H9 (cell line): ENCODE measurements at regions not wholly inside any gene's neighbourhood (a gene's known extent, or its start where the extent isn't known, plus 50 kb on each side); places are given as distances from the start of the nearest gene placed in this dataset.

Source experiments
- DNase-seq: peaks from one replicate; pipeline ENCODE4 v3.0.0-alpha.2; 2017
- H2AFZ ChIP-seq: one replicate; pipeline ENCODE4 v1.6.1; 2013; ENCODE audit warnings: mild to moderate bottlenecking, low read length, control low read depth, moderate library complexity
- H2AK5ac ChIP-seq: 2 replicates; pipeline ENCODE4 v1.6.1; 2013; ENCODE audit warnings: low read length, control low read depth, mixed read lengths; ENCODE audit not compliant: insufficient read length
- H2BK120ac ChIP-seq: one replicate; pipeline ENCODE4 v1.6.1; 2013; ENCODE audit warnings: low read depth, mild to moderate bottlenecking, low read length, control low read depth, inconsistent platforms; ENCODE audit not compliant: poor library complexity, severe bottlenecking
- H2BK12ac ChIP-seq: 2 replicates; pipeline ENCODE4 v1.6.1; 2013; ENCODE audit warnings: low read length, control low read depth, mixed read lengths, low read depth; ENCODE audit not compliant: insufficient read length
- H2BK15ac ChIP-seq: 2 replicates; pipeline ENCODE4 v1.6.1; 2013; ENCODE audit warnings: low read depth, low read length, control low read depth
- H2BK20ac ChIP-seq: one replicate; pipeline ENCODE4 v1.6.1; 2013; ENCODE audit warnings: low read depth, mild to moderate bottlenecking, low read length, control low read depth, inconsistent platforms; ENCODE audit not compliant: poor library complexity, severe bottlenecking
- H2BK5ac ChIP-seq: 2 replicates; pipeline ENCODE4 v1.6.1; 2013; ENCODE audit warnings: low read length, control low read depth, mixed read lengths; ENCODE audit not compliant: insufficient read length
- H3K14ac ChIP-seq: 2 replicates; pipeline ENCODE4 v1.6.1; 2013; ENCODE audit warnings: low read length, control low read depth; ENCODE audit not compliant: insufficient read depth
- H3K18ac ChIP-seq: 2 replicates; pipeline ENCODE4 v1.6.1; 2013; ENCODE audit warnings: low read depth, mild to moderate bottlenecking, mixed read lengths, low read length, control low read depth; ENCODE audit not compliant: insufficient read length
- H3K23ac ChIP-seq: 2 replicates; pipeline ENCODE4 v1.6.1; 2013; ENCODE audit warnings: low read length, control low read depth, mixed read lengths, low read depth; ENCODE audit not compliant: insufficient read length
- H3K23me2 ChIP-seq: 2 replicates; pipeline ENCODE4 v1.6.1; 2013; ENCODE audit warnings: low read depth, mild to moderate bottlenecking, mixed read lengths, low read length, control low read depth; ENCODE audit not compliant: insufficient read length, poor library complexity, severe bottlenecking
- H3K27ac ChIP-seq: 2 replicates; pipeline ENCODE4 v1.5.1; 2013; ENCODE audit warnings: low read length, control low read depth, mixed read lengths, low read depth; ENCODE audit not compliant: insufficient read length
- H3K27me3 ChIP-seq: 2 replicates; pipeline ENCODE4 v1.6.1; 2013; ENCODE audit warnings: low read length, control low read depth, inconsistent platforms; ENCODE audit not compliant: insufficient read depth
- H3K4ac ChIP-seq: 2 replicates; pipeline ENCODE4 v1.6.1; 2013; ENCODE audit warnings: low read depth, mild to moderate bottlenecking, control low read depth, inconsistent platforms, low read length, moderate library complexity
- H3K4me1 ChIP-seq: 2 replicates; pipeline ENCODE4 v1.6.1; 2013; ENCODE audit warnings: low read length, control low read depth, inconsistent platforms; ENCODE audit not compliant: insufficient read depth
- H3K4me2 ChIP-seq: 2 replicates; pipeline ENCODE4 v1.6.1; 2013; ENCODE audit warnings: low read length, control low read depth, mixed read lengths; ENCODE audit not compliant: insufficient read length, insufficient read depth
- H3K56ac ChIP-seq: 2 replicates; pipeline ENCODE4 v1.6.1; 2013; ENCODE audit warnings: low read depth, mild to moderate bottlenecking, mixed read lengths, low read length, control low read depth; ENCODE audit not compliant: insufficient read length
- H3K79me1 ChIP-seq: 2 replicates; pipeline ENCODE4 v1.6.1; 2013; ENCODE audit warnings: low read depth, mild to moderate bottlenecking, moderate library complexity, low read length, control low read depth, inconsistent platforms; ENCODE audit not compliant: insufficient read depth, poor library complexity, severe bottlenecking
- H3K79me2 ChIP-seq: 2 replicates; pipeline ENCODE4 v1.6.1; 2013; ENCODE audit warnings: low read length, control low read depth, inconsistent platforms; ENCODE audit not compliant: insufficient read depth
- H3K9ac ChIP-seq: 2 replicates; pipeline ENCODE4 v1.6.1; 2013; ENCODE audit warnings: low read length, control low read depth, mixed read lengths; ENCODE audit not compliant: insufficient read length; ENCODE audit errors: extremely low read depth
- H3K9me3 ChIP-seq: one replicate; pipeline ENCODE4 v1.6.1; 2013; ENCODE audit warnings: low read depth, low read length, inconsistent platforms; ENCODE audit not compliant: control insufficient read depth
- H3T11ph ChIP-seq: one replicate; pipeline ENCODE4 v1.6.1; 2013; ENCODE audit warnings: mild to moderate bottlenecking, low read length, control low read depth, inconsistent platforms
- H4K20me1 ChIP-seq: one replicate; pipeline ENCODE4 v1.6.1; 2013; ENCODE audit not compliant: control insufficient read depth, insufficient read length, insufficient read depth
- H4K5ac ChIP-seq: 2 replicates; pipeline ENCODE4 v1.6.1; 2013; ENCODE audit warnings: low read depth, mild to moderate bottlenecking, mixed read lengths, low read length, control low read depth; ENCODE audit not compliant: insufficient read length
- H4K8ac ChIP-seq: replicated peaks from 2 replicates; pipeline ENCODE4 v1.6.1; 2013; ENCODE audit warnings: low read length, control low read depth, mixed read lengths, low read depth; ENCODE audit not compliant: insufficient read length
- H4K91ac ChIP-seq: 2 replicates; pipeline ENCODE4 v1.6.1; 2013; ENCODE audit warnings: low read depth, mild to moderate bottlenecking, moderate library complexity, mixed read lengths, low read length, control low read depth; ENCODE audit not compliant: insufficient read length
- H3K27ac Mint-ChIP-seq, 3 experiments: 2 replicates in 2 of 3; 3 replicates in 1 of 3; pipeline ENCODE4 v1.8.0; 2020 to 2021; ENCODE audit warnings: mixed read lengths in 3 of 3, mild to moderate bottlenecking in 1 of 3, moderate library complexity in 1 of 3
- H3K27me3 Mint-ChIP-seq: 2 replicates; pipeline ENCODE4 v1.8.0; 2021; ENCODE audit warnings: low read depth, mild to moderate bottlenecking, moderate library complexity, mixed read lengths
- H3K36me3 Mint-ChIP-seq, 3 experiments: 2 replicates in 2 of 3; 3 replicates in 1 of 3; pipeline ENCODE4 v1.8.0; 2020 to 2021; ENCODE audit warnings: low read depth in 3 of 3, mixed read lengths in 3 of 3; ENCODE audit not compliant: insufficient read depth in 1 of 3
- H3K4me1 Mint-ChIP-seq, 2 experiments: 2 replicates each; pipeline ENCODE4 v1.8.0; 2020; ENCODE audit warnings: mixed read lengths in 2 of 2
- H3K4me3 Mint-ChIP-seq, 2 experiments: 2 replicates in 1 of 2; 3 replicates in 1 of 2; pipeline ENCODE4 v1.8.0; 2020 to 2021; ENCODE audit warnings: mild to moderate bottlenecking in 2 of 2, mixed read lengths in 2 of 2, moderate library complexity in 1 of 2
- H3K9me3 Mint-ChIP-seq, 2 experiments: 2 replicates in 1 of 2; 3 replicates in 1 of 2; pipeline ENCODE4 v1.8.0; 2020; ENCODE audit warnings: mild to moderate bottlenecking in 2 of 2, mixed read lengths in 2 of 2, moderate library complexity in 1 of 2
- WGBS: extraction: QIAGEN DNeasy Blood & Tissue Kit; methylation state at CpG from one replicate; pipeline ENCODE4 v1.1.7; 2013; ENCODE audit warnings: missing lambda C conversion rate, low lambda C conversion rate, mixed read lengths; ENCODE audit not compliant: insufficient read length; ENCODE audit errors: extremely low coverage; 5-methylcytosine and 5-hydroxymethylcytosine counted together
- TF ChIP-seq, protein P1 (sequence below): fragments of 200-600 bp; sonication (generic); conservative IDR thresholded peaks from 3 replicates; pipeline ENCODE4 v1.8.0; 2021; ENCODE audit warnings: antibody characterized with exemption, mild to moderate bottlenecking

DNA sequence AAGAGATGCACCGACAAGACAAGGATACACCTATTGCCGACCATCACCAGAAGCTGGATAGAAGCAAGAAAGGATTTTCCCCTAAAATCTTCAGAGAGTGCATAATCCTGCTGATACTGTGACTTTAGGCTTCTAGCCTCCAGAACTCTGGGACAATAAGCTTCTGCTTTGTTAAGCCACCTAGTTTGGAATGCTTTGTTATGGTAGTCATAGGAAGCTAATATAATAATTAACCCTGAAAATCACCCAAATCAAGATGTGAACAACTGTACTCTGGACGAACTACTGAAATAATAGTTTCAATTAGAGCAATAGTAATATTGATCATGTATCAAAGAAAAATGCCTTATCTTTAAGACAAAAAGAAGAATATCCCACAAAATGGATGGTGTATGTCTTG is 524.6 kb downstream of the EFNB2 start:
- Mint-ChIP-seq H3K4me3 (no peak overlapping the region), H3K9me3 (no peaks in the 10 kb centered on the region)

More for the DNA sequence above, 524.6 kb downstream of the EFNB2 start:
- Histone ChIP-seq H3K23me2 (no peaks in the 10 kb centered on the region), H4K8ac (no peak overlapping the region), H3K4ac (no peak overlapping the region), H2BK15ac (no peak overlapping the region), H2BK20ac (no peak overlapping the region), H4K91ac (no peak overlapping the region), H3K14ac (no peak overlapping the region), H3K79me1 (no peaks in the 10 kb centered on the region), H3K79me2 (no peaks in the 10 kb centered on the region), H3K23ac (no peak overlapping the region), H3K9ac (no peak overlapping the region), H3K27me3 (no peaks in the 10 kb centered on the region), H2BK5ac (no peak overlapping the region), H2AK5ac (no peak overlapping the region), H2BK120ac (no peak overlapping the region), H2AFZ (no peak overlapping the region), H3K56ac (no peak overlapping the region), H3K9me3 (no peaks in the 10 kb centered on the region), H3T11ph (no peak overlapping the region), H4K5ac (no peak overlapping the region), H2BK12ac (no peak overlapping the region), H3K4me2 (no peak overlapping the region), H4K20me1 (no peaks in the 10 kb centered on the region), H3K4me1 (no peaks in the 10 kb centered on the region), H3K18ac (no peak overlapping the region), H3K27ac (no peak overlapping the region)
- Mint-ChIP-seq H3K4me1 (no peaks in the 10 kb centered on the region), H3K27me3 (no peaks in the 10 kb centered on the region), H3K27ac (no peak overlapping the region), H3K36me3 (no peaks in the 10 kb centered on the region; a peak in 1 of 7 replicates)
- WGBS = no CpG with 5 or more reads among the region's 3 CpGs
- DNase-seq = no peak
- TF ChIP-seq, protein P1, sequence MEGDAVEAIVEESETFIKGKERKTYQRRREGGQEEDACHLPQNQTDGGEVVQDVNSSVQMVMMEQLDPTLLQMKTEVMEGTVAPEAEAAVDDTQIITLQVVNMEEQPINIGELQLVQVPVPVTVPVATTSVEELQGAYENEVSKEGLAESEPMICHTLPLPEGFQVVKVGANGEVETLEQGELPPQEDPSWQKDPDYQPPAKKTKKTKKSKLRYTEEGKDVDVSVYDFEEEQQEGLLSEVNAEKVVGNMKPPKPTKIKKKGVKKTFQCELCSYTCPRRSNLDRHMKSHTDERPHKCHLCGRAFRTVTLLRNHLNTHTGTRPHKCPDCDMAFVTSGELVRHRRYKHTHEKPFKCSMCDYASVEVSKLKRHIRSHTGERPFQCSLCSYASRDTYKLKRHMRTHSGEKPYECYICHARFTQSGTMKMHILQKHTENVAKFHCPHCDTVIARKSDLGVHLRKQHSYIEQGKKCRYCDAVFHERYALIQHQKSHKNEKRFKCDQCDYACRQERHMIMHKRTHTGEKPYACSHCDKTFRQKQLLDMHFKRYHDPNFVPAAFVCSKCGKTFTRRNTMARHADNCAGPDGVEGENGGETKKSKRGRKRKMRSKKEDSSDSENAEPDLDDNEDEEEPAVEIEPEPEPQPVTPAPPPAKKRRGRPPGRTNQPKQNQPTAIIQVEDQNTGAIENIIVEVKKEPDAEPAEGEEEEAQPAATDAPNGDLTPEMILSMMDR = no peak
